ENCODE measurements at regions not wholly inside any gene's neighbourhood (a gene's known extent, or its start where the extent isn't known, plus 50 kb on each side); places are given as distances from the start of the nearest gene placed in this dataset.

DNA sequence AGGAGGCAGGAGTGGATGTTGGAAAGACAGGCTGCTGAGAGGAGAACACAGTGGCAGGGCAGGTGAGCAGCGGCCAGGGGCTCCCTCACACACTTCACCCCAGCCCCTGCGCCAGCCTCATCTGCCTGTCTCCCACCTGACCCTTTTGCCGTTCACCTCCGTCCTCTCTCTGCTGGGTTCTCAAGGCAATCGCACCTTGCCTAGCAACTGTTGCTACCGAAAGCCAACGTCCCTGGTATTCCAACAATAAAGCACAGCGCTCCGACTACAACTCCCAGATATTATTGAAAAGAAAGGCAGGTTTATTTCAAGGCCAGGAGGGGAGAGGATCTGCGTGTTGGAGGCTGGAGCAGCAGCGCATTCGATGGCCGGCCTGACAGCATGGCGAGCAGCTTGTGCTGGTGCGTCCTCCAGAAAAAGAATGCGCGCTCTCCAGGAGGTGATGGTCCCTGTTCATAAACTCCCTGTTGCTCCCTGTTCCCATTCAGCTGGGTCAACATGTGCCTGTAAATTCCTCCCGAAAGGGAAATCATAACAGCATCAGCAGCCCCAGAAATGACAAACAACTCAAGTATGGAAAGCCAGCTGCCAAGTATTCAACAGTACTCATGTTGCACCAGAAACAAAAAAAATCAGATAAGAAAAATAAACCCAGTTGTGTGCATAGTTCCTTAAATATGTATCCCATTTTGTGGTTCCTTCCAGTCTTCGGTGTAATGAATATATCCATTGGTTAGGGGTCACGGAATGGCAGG is 153.0 kb upstream of the DIO3 start:
- no peaks in the 10 kb centered on the region for H4K20me1 ChIP-seq (ENCODE audit: insufficient read depth, low read length)
- H3K27me3 ChIP-seq (replicated peaks; ENCODE audit: insufficient read depth, low read length), result peaks cover 48% of the 10 kb centered on the region
- no peak overlapping the region for H3K27ac ChIP-seq (ENCODE audit: low read length)
- H3F3A ChIP-seq (ENCODE audit: insufficient read depth, low read length), result no peaks in the 10 kb centered on the region
- no peak overlapping the region for H3K4me2 ChIP-seq (ENCODE audit: low read depth, low read length)
- no peak overlapping the region for H2AFZ ChIP-seq (ENCODE audit: low read length)
- DNase-seq, result no peak
- H3K79me2 ChIP-seq (ENCODE audit: low read length), result no peaks in the 10 kb centered on the region
- TF ChIP-seq, protein P1, sequence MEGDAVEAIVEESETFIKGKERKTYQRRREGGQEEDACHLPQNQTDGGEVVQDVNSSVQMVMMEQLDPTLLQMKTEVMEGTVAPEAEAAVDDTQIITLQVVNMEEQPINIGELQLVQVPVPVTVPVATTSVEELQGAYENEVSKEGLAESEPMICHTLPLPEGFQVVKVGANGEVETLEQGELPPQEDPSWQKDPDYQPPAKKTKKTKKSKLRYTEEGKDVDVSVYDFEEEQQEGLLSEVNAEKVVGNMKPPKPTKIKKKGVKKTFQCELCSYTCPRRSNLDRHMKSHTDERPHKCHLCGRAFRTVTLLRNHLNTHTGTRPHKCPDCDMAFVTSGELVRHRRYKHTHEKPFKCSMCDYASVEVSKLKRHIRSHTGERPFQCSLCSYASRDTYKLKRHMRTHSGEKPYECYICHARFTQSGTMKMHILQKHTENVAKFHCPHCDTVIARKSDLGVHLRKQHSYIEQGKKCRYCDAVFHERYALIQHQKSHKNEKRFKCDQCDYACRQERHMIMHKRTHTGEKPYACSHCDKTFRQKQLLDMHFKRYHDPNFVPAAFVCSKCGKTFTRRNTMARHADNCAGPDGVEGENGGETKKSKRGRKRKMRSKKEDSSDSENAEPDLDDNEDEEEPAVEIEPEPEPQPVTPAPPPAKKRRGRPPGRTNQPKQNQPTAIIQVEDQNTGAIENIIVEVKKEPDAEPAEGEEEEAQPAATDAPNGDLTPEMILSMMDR (IDR thresholded peaks at IDR 0.05; ENCODE audit: low read length), result no peak
- no peak for TF ChIP-seq EZH2phosphoT487 (IDR thresholded peaks at IDR 0.05; ENCODE audit: low read length)
- no peak overlapping the region for H3K9ac ChIP-seq (ENCODE audit: low read length)
- H3K4me3 ChIP-seq (ENCODE audit: low read length), result no peak overlapping the region
- no peaks in the 10 kb centered on the region for H3K36me3 ChIP-seq (replicated peaks; ENCODE audit: insufficient read depth, low read length)
- no peaks in the 10 kb centered on the region for H3K9me3 ChIP-seq (replicated peaks; ENCODE audit: insufficient read depth, low read length)
- no peaks in the 10 kb centered on the region for H3K9me2 ChIP-seq (replicated peaks; ENCODE audit: insufficient read depth, low read length)
- no peaks in the 10 kb centered on the region for H3K4me1 ChIP-seq (ENCODE audit: low read length)

DNA sequence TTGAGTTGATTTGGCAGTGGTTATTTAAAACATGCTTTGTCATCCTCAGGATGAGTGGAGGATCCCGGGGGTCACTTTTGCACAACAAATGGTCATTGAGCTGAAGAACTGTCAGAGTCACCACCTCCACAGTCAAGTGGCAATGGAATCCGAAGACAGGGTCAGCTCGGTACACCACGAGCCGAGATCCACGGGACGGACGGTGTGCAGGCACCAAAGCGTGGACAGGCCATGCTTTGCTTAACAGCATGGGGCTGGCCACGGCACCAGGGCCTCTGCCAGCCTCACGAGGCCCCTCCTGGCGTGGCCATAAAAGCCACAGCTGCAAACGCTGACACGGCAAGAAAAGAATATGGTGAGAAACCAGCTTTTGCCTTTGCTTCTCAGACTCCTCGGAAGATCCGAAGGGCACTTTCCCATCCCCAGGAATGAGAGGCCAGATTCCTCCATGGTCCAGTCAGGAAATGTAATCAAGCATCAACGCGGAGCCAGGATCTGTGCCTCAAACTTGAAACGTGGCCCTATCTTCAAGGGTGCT is 152.2 kb upstream of the DIO3 start:
- no peaks in the 10 kb centered on the region for H3K9me3 ChIP-seq (replicated peaks; ENCODE audit: insufficient read depth, low read length)
- no peak overlapping the region for H3K27ac ChIP-seq (ENCODE audit: low read length)
- no peaks in the 10 kb centered on the region for H3K9me2 ChIP-seq (replicated peaks; ENCODE audit: insufficient read depth, low read length)
- H3K79me2 ChIP-seq (ENCODE audit: low read length), result no peaks in the 10 kb centered on the region
- no peaks in the 10 kb centered on the region for H3F3A ChIP-seq (ENCODE audit: insufficient read depth, low read length)
- no peak overlapping the region for H3K4me3 ChIP-seq (ENCODE audit: low read length)
- H3K27me3 ChIP-seq (replicated peaks; ENCODE audit: insufficient read depth, low read length), result peaks cover 43% of the 10 kb centered on the region
- H3K36me3 ChIP-seq (replicated peaks; ENCODE audit: insufficient read depth, low read length), result no peaks in the 10 kb centered on the region
- H2AFZ ChIP-seq (ENCODE audit: low read length), result no peak overlapping the region
- H3K4me1 ChIP-seq (ENCODE audit: low read length), result no peaks in the 10 kb centered on the region
- H3K4me2 ChIP-seq (ENCODE audit: low read depth, low read length), result no peak overlapping the region
- no peak for TF ChIP-seq EZH2phosphoT487 (IDR thresholded peaks at IDR 0.05; ENCODE audit: low read length)
- no peak for TF ChIP-seq EZH2 (optimal IDR thresholded peaks at IDR 0.05; ENCODE audit: low read depth, low read length)
- TF ChIP-seq, protein P1 (IDR thresholded peaks at IDR 0.05; ENCODE audit: low read length), result no peak
- DNase-seq, result no peak
- no peaks in the 10 kb centered on the region for H4K20me1 ChIP-seq (ENCODE audit: insufficient read depth, low read length)
- H3K9ac ChIP-seq (ENCODE audit: low read length), result no peak overlapping the region

DNA sequence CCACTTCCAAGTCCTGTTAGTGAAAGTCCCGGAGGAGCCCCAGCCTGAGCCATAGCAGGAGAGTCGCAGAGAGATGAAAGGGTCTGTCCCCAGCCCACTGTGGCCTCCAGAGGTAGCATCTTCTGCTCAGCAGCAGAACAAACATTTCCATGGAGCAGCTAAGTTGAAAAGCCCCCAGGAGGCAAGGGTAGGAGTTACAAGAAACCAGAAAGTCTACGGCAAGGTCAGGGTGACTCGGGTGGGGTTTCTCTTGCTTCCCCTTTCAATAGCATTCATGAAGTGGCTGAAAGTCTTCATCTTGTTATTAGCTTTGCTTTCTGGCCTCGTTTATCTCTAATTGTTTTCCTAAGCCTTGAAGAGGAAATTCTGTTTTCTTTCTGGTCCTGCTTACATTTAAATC is 151.2 kb upstream of the DIO3 start:
- Histone ChIP-seq H2AFZ (ENCODE audit: low read length) (no peak overlapping the region), H3K4me2 (ENCODE audit: low read depth, low read length) (no peak overlapping the region), H3K9me2 (replicated peaks; ENCODE audit: insufficient read depth, low read length) (no peaks in the 10 kb centered on the region), H3K36me3 (replicated peaks; ENCODE audit: insufficient read depth, low read length) (no peaks in the 10 kb centered on the region), H4K20me1 (ENCODE audit: insufficient read depth, low read length) (no peaks in the 10 kb centered on the region), H3K9ac (ENCODE audit: low read length) (no peak overlapping the region), H3K27me3 (replicated peaks; ENCODE audit: insufficient read depth, low read length) (peaks cover 39% of the 10 kb centered on the region), H3K27ac (ENCODE audit: low read length) (no peak overlapping the region), H3K4me1 (ENCODE audit: low read length) (no peaks in the 10 kb centered on the region), H3F3A (ENCODE audit: insufficient read depth, low read length) (no peaks in the 10 kb centered on the region), H3K9me3 (replicated peaks; ENCODE audit: insufficient read depth, low read length) (no peaks in the 10 kb centered on the region), H3K79me2 (ENCODE audit: low read length) (no peaks in the 10 kb centered on the region), H3K4me3 (ENCODE audit: low read length) (no peak overlapping the region)
- no peak for DNase-seq
- no peak for TF ChIP-seq EZH2 (optimal IDR thresholded peaks at IDR 0.05; ENCODE audit: low read depth, low read length)
- no peak for TF ChIP-seq EZH2phosphoT487 (IDR thresholded peaks at IDR 0.05; ENCODE audit: low read length)
- TF ChIP-seq, protein P1 (IDR thresholded peaks at IDR 0.05; ENCODE audit: low read length), result no peak

Data from MM.1S (cell line).